Amygdala (tissue), 56 donors: ENCODE measurements at regions not wholly inside any gene's neighbourhood (a gene's known extent, or its start where the extent isn't known, plus 50 kb on each side); places are given as distances from the start of the nearest gene placed in this dataset.
A peak's percentile ranks its signal among the peaks of the same experiment; 100 is the strongest.

Source experiments
- DNase-seq, 56 donors: peaks; one replicate each; lab custom pipeline; 2025; lab: John Stamatoyannopoulos, UW

GRCh38 chr2:126345691-126346090 lies 310.3 kb upstream of the GYPC start:
- DNase-seq: no peak

GRCh38 chr2:126356631-126357030 lies 299.3 kb upstream of the GYPC start:
- DNase-seq: no peak

GRCh38 chr2:126358122-126358521 lies 297.8 kb upstream of the GYPC start:
- no peak for DNase-seq

- DNase-seq: no peak
Measured at GRCh38 chr2:126359494-126359893, 296.5 kb upstream of the GYPC start.

DNA sequence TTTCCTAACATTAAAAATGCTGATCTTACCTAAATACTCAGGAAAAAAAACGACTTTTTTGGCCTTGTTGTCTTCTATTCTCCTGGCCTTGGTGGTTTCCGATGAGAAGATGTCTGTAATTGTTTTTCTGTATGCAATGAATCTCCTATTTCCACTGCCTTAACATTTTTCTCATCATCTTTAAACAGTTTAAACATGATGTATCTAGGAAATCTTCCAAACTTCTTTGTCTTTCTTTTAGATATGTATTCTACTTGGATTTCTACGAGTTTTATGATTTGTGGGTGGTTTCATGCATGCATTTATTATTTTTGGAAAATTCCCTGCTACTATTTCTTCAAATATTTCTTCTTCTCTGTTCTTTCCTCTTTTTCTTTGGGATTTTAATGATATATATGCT lies 288.6 kb upstream of the GYPC start:
- no peak for DNase-seq

GRCh38 chr2:126368758-126369157 lies 287.2 kb upstream of the GYPC start:
- peak in 3 of 56 donors; percentile 2 to 21 (median 6) for DNase-seq

DNA sequence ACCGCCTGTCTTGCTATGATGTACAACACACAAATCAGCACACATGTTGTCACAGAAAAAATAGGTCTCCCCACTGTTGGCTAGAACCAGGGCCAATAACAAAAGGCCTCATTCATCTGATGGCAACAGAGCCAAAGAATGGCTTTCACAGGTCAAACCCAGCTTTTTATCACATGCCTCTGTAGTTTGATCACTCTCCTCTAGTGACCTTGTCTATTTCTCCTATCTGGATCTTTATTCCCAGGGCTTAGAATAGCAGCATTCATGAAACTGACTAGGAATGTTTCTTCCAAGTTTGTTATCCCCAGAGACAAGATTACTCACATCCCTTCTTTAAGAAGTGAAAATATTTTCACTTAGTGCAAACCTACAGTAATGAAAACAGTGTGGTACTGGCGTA lies 285.8 kb upstream of the GYPC start:
- DNase-seq: no peak

GRCh38 chr2:126372406-126372805 lies 283.6 kb upstream of the GYPC start:
- no peak for DNase-seq

- no peak for DNase-seq
Measured at GRCh38 chr2:126378176-126378575, 277.8 kb upstream of the GYPC start.

GRCh38 chr2:126381091-126381490 lies 274.9 kb upstream of the GYPC start:
- DNase-seq: peak in 26 of 56 donors; percentile 5 to 63 (median 24)

DNA sequence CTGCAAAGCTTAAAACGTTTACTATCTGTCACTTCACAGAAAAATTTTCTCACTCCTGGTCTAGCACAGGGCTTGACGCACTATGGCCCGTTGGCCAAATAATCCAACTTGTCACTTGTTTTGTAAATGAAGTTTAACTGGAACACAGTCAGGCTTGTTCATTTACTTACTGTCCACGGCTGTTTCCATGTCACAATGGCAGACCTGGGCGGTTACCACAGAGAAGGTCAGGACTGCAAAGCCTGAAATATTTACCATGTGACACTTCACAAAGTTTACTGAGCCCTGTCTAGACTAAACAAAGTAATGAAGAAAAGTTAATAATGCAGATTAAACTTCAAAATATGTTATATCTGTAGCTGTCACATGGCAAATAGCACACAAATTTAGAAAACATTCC lies 273.0 kb upstream of the GYPC start:
- no peak for DNase-seq

DNA sequence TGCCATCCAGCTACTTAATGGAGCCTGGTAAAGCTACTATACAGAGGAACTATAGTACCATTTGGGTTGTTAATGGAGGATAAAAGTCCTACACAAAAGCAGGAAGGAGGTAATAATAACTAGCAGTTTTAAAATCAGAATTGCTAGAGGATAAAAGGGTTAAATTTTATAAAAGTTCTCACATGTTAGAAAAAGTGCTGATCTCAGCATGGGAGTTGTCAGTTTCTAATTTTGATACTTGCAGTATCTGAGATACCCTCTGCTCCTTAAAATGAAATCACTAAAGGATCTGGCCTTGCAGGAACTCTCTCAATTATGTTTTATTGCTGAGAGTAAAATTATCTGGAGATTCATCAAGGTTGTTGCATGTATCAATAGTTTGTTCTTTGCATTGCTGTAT lies 272.2 kb upstream of the GYPC start:
- no peak for DNase-seq

- DNase-seq: no peak
Measured at GRCh38 chr2:126385441-126385840, 270.5 kb upstream of the GYPC start.

- DNase-seq: no peak
Measured at GRCh38 chr2:126385983-126386382, 270.0 kb upstream of the GYPC start.

- no peak for DNase-seq
Measured at GRCh38 chr2:126389446-126389845, 266.5 kb upstream of the GYPC start.

DNA sequence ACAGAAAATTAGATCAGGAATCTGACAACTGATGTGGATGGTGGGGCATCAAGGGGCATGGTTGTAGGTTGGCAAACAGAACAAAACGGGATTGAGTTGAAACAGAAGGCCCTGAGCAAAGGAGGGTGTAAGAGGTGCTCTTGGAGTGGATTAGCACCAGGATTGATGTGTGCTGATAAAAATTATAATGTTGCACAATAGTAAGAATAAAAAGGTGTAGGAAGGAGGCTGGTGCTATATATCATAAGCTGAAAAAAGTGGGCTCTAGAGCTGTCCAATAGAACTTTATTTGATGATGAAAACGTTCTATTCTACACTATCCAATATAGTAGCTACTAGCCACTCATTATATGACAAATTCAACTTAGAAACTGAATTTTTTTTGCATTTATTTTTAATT lies 263.1 kb upstream of the GYPC start:
- no peak for DNase-seq

DNA sequence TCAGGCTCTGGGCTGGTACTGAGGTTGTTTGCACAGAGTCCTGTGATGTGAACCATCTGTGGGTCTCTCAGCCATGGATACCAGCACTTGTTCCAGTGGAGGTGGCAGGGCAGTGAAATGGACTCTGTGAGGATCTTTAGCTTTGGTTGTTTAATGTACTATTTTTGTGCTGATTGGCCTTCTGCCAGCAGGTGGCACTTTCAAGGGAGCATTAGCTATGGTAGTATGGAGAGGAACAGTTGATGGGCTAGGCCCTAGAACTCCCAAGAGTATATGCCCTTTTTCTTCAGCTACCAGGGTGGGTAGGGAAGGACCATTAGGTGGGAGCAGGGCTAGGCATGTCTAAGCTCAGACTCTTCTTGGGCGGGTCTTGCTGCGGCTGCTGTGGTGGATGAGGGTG lies 257.0 kb upstream of the GYPC start:
- no peak for DNase-seq

DNA sequence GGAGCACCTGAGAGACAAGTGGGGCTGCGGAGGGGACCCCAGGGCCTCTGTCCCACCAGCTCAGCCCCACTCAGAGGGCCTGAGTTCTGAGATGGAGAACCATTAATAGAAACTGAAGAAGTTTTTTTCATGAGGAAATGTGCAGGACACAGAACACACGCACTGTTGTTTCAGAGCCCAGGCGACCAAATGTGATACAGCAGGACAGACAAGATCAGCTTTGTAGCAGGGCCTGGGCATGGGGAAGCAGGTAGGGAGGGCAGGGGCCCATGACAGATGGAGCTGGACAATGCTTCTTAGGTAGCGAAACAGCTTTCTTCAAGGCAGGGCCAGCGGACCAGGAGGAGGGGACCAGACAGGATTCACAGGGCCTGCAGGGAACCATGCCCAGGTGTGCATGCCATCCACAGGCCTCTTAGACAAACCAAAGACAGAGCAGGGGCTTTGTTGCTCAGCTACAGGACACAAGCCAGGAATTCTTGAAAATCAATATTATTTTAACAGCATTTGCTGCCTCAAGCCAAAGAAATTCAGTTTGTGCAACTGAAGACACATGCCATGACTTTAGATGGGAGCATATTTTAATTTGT lies 252.8 kb upstream of the GYPC start:
- DNase-seq: no peak

GRCh38 chr2:126406267-126406666 lies 249.7 kb upstream of the GYPC start:
- DNase-seq: no peak

GRCh38 chr2:126408671-126409070 lies 247.3 kb upstream of the GYPC start:
- no peak for DNase-seq

DNA sequence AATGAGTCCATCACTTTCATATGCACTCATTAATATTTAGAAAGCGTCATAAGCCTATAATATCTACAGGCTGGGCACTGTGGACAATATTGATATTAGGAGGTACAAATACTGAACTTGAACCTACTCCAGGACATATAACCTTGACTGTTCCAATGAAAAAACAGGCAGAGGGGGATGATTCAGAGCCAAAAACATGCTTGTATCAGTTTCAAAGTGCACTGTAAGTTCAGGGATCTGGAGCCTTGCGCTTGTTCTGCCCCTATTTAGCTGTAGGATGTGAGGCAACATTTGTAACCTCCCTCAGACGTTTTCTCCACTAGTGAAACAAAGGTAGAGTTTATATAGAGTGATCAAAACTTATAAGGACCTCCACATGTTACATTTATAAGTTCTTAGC lies 246.1 kb upstream of the GYPC start:
- DNase-seq: no peak

DNA sequence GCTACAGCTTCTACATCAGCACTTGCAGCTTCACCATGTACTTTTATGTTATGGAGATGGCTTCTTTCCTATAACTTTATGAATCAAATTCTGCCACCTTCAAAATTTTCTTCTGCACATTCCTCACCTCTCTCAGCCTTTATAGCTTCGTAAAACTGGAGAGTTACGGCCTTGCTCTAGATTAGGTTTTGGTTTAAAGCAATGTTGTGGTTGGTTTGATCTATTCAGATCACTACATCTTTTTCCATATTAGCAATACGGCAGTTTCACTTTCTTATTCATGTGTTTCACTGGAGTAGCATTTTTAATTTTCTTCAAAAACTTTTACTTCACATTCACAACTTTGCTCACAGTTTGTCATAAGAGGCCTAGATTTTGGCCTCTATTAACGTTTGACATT lies 242.9 kb upstream of the GYPC start:
- no peak for DNase-seq

DNA sequence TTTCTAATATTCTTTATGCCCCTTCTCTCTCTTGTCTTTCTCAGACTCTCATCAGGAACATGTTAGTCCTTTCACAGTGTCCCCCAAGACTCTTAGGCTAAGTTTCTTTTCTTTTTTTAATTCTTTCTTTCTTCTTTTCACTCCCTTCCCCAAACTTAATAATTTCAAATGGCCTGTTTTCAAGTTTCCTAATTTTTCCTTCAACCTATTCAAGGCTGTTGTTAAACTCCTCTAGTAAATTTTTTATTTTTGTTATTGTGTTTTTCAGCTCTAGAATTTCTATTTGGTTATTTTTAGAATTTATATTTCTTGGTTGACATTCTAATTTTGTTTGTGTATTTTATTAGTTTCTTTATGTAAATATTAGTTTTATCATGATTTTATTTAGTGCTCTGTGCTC lies 236.6 kb upstream of the GYPC start:
- DNase-seq: no peak
